H9 (cell line): ENCODE measurements at regions not wholly inside any gene's neighbourhood (a gene's known extent, or its start where the extent isn't known, plus 50 kb on each side); places are given as distances from the start of the nearest gene placed in this dataset.

Experiments
- DNase-seq: peaks from one replicate; pipeline ENCODE4 v3.0.0-alpha.2; 2017
- H2AFZ ChIP-seq: one replicate; pipeline ENCODE4 v1.6.1; 2013; ENCODE audit warnings: mild to moderate bottlenecking, low read length, control low read depth, moderate library complexity
- H2AK5ac ChIP-seq: 2 replicates; pipeline ENCODE4 v1.6.1; 2013; ENCODE audit warnings: low read length, control low read depth, mixed read lengths; ENCODE audit not compliant: insufficient read length
- H2BK120ac ChIP-seq: one replicate; pipeline ENCODE4 v1.6.1; 2013; ENCODE audit warnings: low read depth, mild to moderate bottlenecking, low read length, control low read depth, inconsistent platforms; ENCODE audit not compliant: poor library complexity, severe bottlenecking
- H2BK12ac ChIP-seq: 2 replicates; pipeline ENCODE4 v1.6.1; 2013; ENCODE audit warnings: low read length, control low read depth, mixed read lengths, low read depth; ENCODE audit not compliant: insufficient read length
- H2BK15ac ChIP-seq: 2 replicates; pipeline ENCODE4 v1.6.1; 2013; ENCODE audit warnings: low read depth, low read length, control low read depth
- H2BK20ac ChIP-seq: one replicate; pipeline ENCODE4 v1.6.1; 2013; ENCODE audit warnings: low read depth, mild to moderate bottlenecking, low read length, control low read depth, inconsistent platforms; ENCODE audit not compliant: poor library complexity, severe bottlenecking
- H2BK5ac ChIP-seq: 2 replicates; pipeline ENCODE4 v1.6.1; 2013; ENCODE audit warnings: low read length, control low read depth, mixed read lengths; ENCODE audit not compliant: insufficient read length
- H3K14ac ChIP-seq: 2 replicates; pipeline ENCODE4 v1.6.1; 2013; ENCODE audit warnings: low read length, control low read depth; ENCODE audit not compliant: insufficient read depth
- H3K18ac ChIP-seq: 2 replicates; pipeline ENCODE4 v1.6.1; 2013; ENCODE audit warnings: low read depth, mild to moderate bottlenecking, mixed read lengths, low read length, control low read depth; ENCODE audit not compliant: insufficient read length
- H3K23ac ChIP-seq: 2 replicates; pipeline ENCODE4 v1.6.1; 2013; ENCODE audit warnings: low read length, control low read depth, mixed read lengths, low read depth; ENCODE audit not compliant: insufficient read length
- H3K23me2 ChIP-seq: 2 replicates; pipeline ENCODE4 v1.6.1; 2013; ENCODE audit warnings: low read depth, mild to moderate bottlenecking, mixed read lengths, low read length, control low read depth; ENCODE audit not compliant: insufficient read length, poor library complexity, severe bottlenecking
- H3K27ac ChIP-seq: 2 replicates; pipeline ENCODE4 v1.5.1; 2013; ENCODE audit warnings: low read length, control low read depth, mixed read lengths, low read depth; ENCODE audit not compliant: insufficient read length
- H3K27me3 ChIP-seq: 2 replicates; pipeline ENCODE4 v1.6.1; 2013; ENCODE audit warnings: low read length, control low read depth, inconsistent platforms; ENCODE audit not compliant: insufficient read depth
- H3K4ac ChIP-seq: 2 replicates; pipeline ENCODE4 v1.6.1; 2013; ENCODE audit warnings: low read depth, mild to moderate bottlenecking, control low read depth, inconsistent platforms, low read length, moderate library complexity
- H3K4me1 ChIP-seq: 2 replicates; pipeline ENCODE4 v1.6.1; 2013; ENCODE audit warnings: low read length, control low read depth, inconsistent platforms; ENCODE audit not compliant: insufficient read depth
- H3K4me2 ChIP-seq: 2 replicates; pipeline ENCODE4 v1.6.1; 2013; ENCODE audit warnings: low read length, control low read depth, mixed read lengths; ENCODE audit not compliant: insufficient read length, insufficient read depth
- H3K56ac ChIP-seq: 2 replicates; pipeline ENCODE4 v1.6.1; 2013; ENCODE audit warnings: low read depth, mild to moderate bottlenecking, mixed read lengths, low read length, control low read depth; ENCODE audit not compliant: insufficient read length
- H3K79me1 ChIP-seq: 2 replicates; pipeline ENCODE4 v1.6.1; 2013; ENCODE audit warnings: low read depth, mild to moderate bottlenecking, moderate library complexity, low read length, control low read depth, inconsistent platforms; ENCODE audit not compliant: insufficient read depth, poor library complexity, severe bottlenecking
- H3K79me2 ChIP-seq: 2 replicates; pipeline ENCODE4 v1.6.1; 2013; ENCODE audit warnings: low read length, control low read depth, inconsistent platforms; ENCODE audit not compliant: insufficient read depth
- H3K9ac ChIP-seq: 2 replicates; pipeline ENCODE4 v1.6.1; 2013; ENCODE audit warnings: low read length, control low read depth, mixed read lengths; ENCODE audit not compliant: insufficient read length; ENCODE audit errors: extremely low read depth
- H3K9me3 ChIP-seq: one replicate; pipeline ENCODE4 v1.6.1; 2013; ENCODE audit warnings: low read depth, low read length, inconsistent platforms; ENCODE audit not compliant: control insufficient read depth
- H3T11ph ChIP-seq: one replicate; pipeline ENCODE4 v1.6.1; 2013; ENCODE audit warnings: mild to moderate bottlenecking, low read length, control low read depth, inconsistent platforms
- H4K20me1 ChIP-seq: one replicate; pipeline ENCODE4 v1.6.1; 2013; ENCODE audit not compliant: control insufficient read depth, insufficient read length, insufficient read depth
- H4K5ac ChIP-seq: 2 replicates; pipeline ENCODE4 v1.6.1; 2013; ENCODE audit warnings: low read depth, mild to moderate bottlenecking, mixed read lengths, low read length, control low read depth; ENCODE audit not compliant: insufficient read length
- H4K8ac ChIP-seq: replicated peaks from 2 replicates; pipeline ENCODE4 v1.6.1; 2013; ENCODE audit warnings: low read length, control low read depth, mixed read lengths, low read depth; ENCODE audit not compliant: insufficient read length
- H4K91ac ChIP-seq: 2 replicates; pipeline ENCODE4 v1.6.1; 2013; ENCODE audit warnings: low read depth, mild to moderate bottlenecking, moderate library complexity, mixed read lengths, low read length, control low read depth; ENCODE audit not compliant: insufficient read length
- H3K27ac Mint-ChIP-seq, 3 experiments: 2 replicates in 2 of 3; 3 replicates in 1 of 3; pipeline ENCODE4 v1.8.0; 2020 to 2021; ENCODE audit warnings: mixed read lengths in 3 of 3, mild to moderate bottlenecking in 1 of 3, moderate library complexity in 1 of 3
- H3K27me3 Mint-ChIP-seq: 2 replicates; pipeline ENCODE4 v1.8.0; 2021; ENCODE audit warnings: low read depth, mild to moderate bottlenecking, moderate library complexity, mixed read lengths
- H3K36me3 Mint-ChIP-seq, 3 experiments: 2 replicates in 2 of 3; 3 replicates in 1 of 3; pipeline ENCODE4 v1.8.0; 2020 to 2021; ENCODE audit warnings: low read depth in 3 of 3, mixed read lengths in 3 of 3; ENCODE audit not compliant: insufficient read depth in 1 of 3
- H3K4me1 Mint-ChIP-seq, 2 experiments: 2 replicates each; pipeline ENCODE4 v1.8.0; 2020; ENCODE audit warnings: mixed read lengths in 2 of 2
- H3K4me3 Mint-ChIP-seq, 2 experiments: 2 replicates in 1 of 2; 3 replicates in 1 of 2; pipeline ENCODE4 v1.8.0; 2020 to 2021; ENCODE audit warnings: mild to moderate bottlenecking in 2 of 2, mixed read lengths in 2 of 2, moderate library complexity in 1 of 2
- H3K9me3 Mint-ChIP-seq, 2 experiments: 2 replicates in 1 of 2; 3 replicates in 1 of 2; pipeline ENCODE4 v1.8.0; 2020; ENCODE audit warnings: mild to moderate bottlenecking in 2 of 2, mixed read lengths in 2 of 2, moderate library complexity in 1 of 2
- WGBS: extraction: QIAGEN DNeasy Blood & Tissue Kit; methylation state at CpG from one replicate; pipeline ENCODE4 v1.1.7; 2013; ENCODE audit warnings: missing lambda C conversion rate, low lambda C conversion rate, mixed read lengths; ENCODE audit not compliant: insufficient read length; ENCODE audit errors: extremely low coverage; 5-methylcytosine and 5-hydroxymethylcytosine counted together
- TF ChIP-seq, protein P1 (sequence below): fragments of 200-600 bp; sonication (generic); conservative IDR thresholded peaks from 3 replicates; pipeline ENCODE4 v1.8.0; 2021; ENCODE audit warnings: antibody characterized with exemption, mild to moderate bottlenecking

DNA sequence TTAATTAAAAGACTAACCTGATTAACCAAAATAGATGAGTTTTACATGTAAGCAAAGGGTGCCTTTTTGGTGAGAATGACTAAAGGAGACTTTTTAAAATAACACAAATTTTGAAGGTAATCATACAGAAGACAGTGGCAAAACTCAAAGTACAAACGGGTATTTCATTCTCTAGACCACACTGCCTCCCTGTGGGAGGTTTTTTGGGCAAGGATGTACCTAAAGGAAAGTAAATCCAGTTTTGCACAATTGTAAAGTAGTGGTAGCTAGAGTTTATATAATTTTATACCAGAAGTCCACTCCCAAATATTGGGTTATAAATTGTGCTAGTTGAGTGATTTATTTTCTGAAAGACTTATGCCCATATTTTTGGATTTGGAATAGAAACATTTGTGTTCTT, 201.0 kb downstream of the PAPSS1 start:
- H3K4me1 ChIP-seq, result no peaks in the 10 kb centered on the region
- no CpG with 5 or more reads among the region's 1 CpG for WGBS
- Mint-ChIP-seq H3K36me3 (peaks cover 11 to 24% (median 19%) of the 10 kb centered on the region in 3 experiments), H3K27me3 (no peaks in the 10 kb centered on the region), H3K27ac (no peak overlapping the region), H3K4me3 (no peak overlapping the region), H3K9me3 (peaks cover 20 to 24% of the 10 kb centered on the region in 2 experiments), H3K4me1 (no peaks in the 10 kb centered on the region; a peak in 1 of 4 replicates)
- H3K79me2 ChIP-seq, result no peaks in the 10 kb centered on the region
- H4K5ac ChIP-seq, result no peak overlapping the region
- H3K9ac ChIP-seq, result no peak overlapping the region
- H4K91ac ChIP-seq, result no peak overlapping the region
- no peak for DNase-seq
- no peak overlapping the region for H3K4me2 ChIP-seq
- no peak overlapping the region for H4K8ac ChIP-seq
- no peak overlapping the region for H3K18ac ChIP-seq
- no peaks in the 10 kb centered on the region for H4K20me1 ChIP-seq
- no peak overlapping the region for H3K4ac ChIP-seq
- H3T11ph ChIP-seq, result no peak overlapping the region
- H3K14ac ChIP-seq, result no peak overlapping the region
- H2BK5ac ChIP-seq, result no peak overlapping the region
- H2AFZ ChIP-seq, result no peak overlapping the region
- no peaks in the 10 kb centered on the region for H3K23me2 ChIP-seq
- H3K27ac ChIP-seq, result no peak overlapping the region
- TF ChIP-seq, protein P1, sequence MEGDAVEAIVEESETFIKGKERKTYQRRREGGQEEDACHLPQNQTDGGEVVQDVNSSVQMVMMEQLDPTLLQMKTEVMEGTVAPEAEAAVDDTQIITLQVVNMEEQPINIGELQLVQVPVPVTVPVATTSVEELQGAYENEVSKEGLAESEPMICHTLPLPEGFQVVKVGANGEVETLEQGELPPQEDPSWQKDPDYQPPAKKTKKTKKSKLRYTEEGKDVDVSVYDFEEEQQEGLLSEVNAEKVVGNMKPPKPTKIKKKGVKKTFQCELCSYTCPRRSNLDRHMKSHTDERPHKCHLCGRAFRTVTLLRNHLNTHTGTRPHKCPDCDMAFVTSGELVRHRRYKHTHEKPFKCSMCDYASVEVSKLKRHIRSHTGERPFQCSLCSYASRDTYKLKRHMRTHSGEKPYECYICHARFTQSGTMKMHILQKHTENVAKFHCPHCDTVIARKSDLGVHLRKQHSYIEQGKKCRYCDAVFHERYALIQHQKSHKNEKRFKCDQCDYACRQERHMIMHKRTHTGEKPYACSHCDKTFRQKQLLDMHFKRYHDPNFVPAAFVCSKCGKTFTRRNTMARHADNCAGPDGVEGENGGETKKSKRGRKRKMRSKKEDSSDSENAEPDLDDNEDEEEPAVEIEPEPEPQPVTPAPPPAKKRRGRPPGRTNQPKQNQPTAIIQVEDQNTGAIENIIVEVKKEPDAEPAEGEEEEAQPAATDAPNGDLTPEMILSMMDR, result peak; percentile 73
- H2BK120ac ChIP-seq, result no peak overlapping the region
- H3K9me3 ChIP-seq, result no peaks in the 10 kb centered on the region
- H3K27me3 ChIP-seq, result no peaks in the 10 kb centered on the region
- no peak overlapping the region for H3K56ac ChIP-seq
- no peak overlapping the region for H3K23ac ChIP-seq
- no peak overlapping the region for H2BK20ac ChIP-seq
- H2BK12ac ChIP-seq, result no peak overlapping the region
- no peak overlapping the region for H2AK5ac ChIP-seq
- H3K79me1 ChIP-seq, result no peaks in the 10 kb centered on the region
- no peak overlapping the region for H2BK15ac ChIP-seq
